Hematopoietic multipotent progenitor cell treated with erythropoietin and hydrocortisone succinate and interleukin-3 and kit ligand, for 6 days (in vitro differentiated cells): ENCODE measurements at regions not wholly inside any gene's neighbourhood (a gene's known extent, or its start where the extent isn't known, plus 50 kb on each side); places are given as distances from the start of the nearest gene placed in this dataset.

Source experiments
- DNase-seq: peaks from one replicate; pipeline ENCODE4 v3.0.0-alpha.2; 2015

DNA sequence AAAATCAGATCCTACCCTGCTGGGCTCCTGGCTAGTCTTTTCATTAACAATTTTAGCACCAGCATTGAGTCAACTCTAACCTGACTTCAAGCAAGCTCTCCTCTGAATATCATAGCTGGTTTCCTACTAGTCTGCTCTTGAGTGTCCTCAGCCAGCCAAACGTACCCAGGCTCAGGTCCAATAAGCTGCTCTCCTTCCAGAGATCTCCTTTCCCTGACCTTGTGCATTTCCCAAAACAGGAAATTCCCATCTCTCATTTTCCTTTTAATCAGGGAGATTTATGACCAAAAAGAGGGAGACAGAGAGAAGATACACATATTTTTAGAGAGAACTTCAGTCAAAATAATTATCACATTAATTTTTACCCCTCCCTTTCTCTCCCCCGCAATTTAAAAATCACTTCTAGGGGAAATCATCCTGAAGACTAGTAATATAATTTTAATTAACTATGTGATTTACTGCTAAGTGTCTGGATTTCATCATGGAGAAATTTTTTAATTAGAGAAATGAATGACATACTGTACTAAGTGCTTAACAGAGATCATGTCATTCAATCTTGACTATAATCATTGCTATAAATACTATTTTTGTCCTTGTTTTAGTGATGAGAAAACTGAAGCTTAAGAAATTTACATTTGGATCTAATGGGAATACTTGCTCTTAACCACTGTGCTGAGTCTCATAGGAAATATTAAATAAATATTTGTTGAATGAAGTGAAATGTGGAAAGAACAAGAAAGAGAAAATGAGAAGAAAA is 421.7 kb upstream of the INTU start:
- DNase-seq: no peak

DNA sequence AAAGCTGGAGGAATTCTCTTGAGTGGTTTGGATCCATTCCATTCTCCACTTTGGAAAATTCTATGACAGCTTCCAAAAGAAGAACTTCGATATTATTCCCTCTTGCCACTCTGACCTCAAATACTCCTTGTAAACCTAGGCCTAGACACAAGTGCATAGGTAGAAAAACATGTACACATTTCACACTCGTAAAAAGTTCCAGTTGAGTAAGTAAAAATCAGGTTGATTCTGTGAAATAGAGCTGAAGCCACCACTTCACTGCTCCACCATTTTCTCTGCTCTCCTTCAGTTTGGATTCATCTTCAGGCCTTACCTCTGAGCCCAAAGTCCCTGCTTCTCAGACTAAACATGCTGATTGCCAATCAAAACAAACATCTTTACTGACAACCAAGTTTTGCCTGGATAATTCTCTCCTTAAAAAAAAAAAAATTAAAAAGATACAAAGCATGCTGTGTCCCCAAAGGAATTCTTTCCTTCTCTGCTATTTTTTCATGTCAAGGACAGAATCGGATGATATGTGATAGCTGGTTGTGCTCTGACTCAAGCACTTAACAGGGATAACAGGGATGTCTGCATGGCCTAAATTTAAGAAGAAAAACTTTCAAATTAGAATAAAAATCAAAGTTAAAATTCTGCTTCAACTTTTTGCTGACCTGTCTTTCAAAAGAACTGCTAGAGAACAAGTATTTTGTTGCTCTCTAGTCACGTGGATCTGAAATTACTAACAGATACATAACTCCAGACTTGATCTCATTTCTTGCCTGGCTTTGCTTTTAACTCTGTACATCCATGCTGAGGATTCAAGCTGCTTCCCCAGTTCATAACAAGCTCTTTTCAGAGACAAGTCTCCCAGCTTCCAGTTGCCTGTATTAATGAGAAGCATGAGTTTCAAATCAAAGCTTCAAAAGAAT is 420.9 kb upstream of the INTU start:
- no peak for DNase-seq

DNA sequence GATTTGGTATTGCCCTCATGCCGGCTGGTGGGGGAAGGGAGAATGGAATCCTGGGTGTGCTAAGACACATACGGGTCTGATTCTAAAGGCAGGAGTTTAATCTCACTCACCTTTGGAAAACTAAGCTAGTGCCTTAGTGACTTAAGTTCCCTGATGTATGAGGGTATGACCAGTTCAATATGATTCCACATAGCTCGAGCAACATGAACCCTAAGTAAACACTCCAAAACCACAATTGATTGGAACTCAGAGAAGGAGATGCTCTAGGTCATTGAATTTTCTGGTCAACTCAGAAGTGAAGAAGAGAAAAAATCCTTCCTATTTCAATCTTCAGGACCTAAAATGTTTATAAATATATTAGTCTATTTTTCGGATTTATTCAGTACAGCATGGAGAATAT is 420.1 kb upstream of the INTU start:
- no peak for DNase-seq

DNA sequence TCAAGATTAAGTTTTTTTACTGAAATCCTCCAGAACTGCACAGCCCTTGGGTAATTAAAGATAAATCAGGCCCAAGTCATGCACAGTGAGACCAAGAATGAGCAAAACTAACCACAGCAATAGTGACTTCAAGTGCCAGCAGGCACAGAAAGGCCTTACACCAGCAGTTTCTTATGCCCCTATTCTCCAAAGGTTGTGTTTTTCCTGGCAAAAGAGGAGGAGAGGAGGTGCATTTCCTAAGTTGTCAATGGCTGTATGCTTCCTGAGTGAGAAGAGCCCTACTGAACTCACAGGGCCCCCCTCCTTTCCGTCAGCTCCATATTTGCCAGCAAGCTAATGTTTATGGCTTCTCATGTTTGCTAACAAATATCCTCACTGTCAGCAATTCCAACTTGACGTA is 418.7 kb upstream of the INTU start:
- DNase-seq: no peak

DNA sequence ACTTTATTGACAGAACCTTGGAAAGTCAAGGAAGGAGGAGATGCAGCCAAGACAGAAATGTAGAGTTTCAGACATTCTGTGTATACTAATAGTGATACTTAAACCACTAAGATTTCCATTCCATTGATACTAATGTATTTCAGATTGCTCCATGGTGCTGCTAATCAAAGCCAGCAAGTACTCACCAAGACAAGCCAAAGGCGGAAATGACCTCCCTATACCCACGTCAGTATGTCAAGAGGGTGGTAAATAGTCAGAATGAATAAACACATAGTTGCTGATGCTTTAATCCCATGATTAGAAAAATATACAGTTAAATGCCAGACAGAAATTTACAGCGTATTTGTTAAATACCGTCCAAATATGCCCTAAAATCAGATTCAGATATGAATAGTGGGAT is 417.8 kb upstream of the INTU start:
- DNase-seq: no peak

DNA sequence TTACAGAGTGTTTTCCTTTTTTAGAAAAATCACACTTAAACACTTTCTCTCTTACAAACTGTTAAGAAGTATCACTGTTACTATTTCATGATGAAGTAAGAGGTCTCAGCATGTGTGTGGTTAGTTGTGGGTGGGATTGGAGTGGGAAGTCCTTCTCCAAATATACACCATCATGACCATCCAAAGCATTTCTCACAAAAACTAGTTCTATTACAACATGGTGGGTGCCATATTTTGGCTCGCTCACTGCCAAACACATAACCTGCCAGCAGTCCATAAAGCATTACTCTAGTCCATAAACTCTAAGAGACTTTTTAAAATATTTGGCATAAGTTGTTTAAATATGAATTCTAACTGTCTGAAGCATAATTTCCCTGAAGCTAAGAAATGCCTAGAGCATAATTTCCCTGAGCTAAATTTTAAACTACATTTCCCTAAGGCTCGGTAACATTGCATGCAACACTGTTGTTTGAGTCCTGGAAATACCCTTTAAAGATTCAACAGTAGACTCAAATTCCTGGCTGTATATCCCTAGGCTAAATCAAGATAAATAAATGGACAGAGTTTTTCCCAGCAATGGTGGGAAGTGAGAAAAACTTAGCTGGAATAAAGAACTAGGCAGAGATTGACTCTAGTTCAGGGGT is 415.0 kb upstream of the INTU start:
- DNase-seq: no peak

DNA sequence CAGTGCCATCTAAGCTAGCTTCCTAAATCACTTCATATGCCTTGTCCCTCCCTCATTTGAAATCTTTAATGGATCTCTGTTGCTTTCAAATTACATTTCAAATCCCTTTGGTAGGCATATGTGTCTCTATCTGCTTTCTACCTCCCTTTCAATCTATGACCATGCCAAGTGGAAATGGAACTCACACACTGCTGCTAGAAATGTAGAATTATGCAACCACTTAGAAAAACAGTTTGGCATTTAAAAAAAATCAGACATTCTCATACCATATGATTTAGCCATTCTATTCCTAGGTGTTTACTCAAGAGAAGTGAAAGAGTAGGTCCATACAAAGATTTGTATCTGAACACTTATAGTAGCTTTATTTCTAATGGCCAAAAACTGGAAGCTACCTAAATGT is 413.5 kb upstream of the INTU start:
- DNase-seq: no peak

DNA sequence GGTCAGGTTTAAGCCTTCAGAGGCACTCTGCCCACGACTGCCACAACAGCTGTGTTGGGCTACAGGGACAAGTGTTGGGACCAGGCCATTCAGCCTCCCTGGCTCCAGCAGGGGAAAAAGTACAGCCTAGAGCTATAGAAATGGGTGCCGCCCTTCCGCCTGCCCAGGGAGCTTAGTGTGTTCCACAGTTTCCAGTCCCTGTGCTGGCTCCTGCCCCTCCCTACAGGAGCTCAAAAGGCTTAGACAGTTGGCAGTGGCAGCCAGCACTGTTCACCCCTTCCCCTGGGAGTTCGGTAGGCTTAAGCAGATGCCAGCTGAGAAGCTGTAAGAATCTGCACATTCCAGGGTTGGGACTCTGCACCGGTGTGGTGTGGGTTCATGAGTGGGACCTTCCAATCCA is 408.2 kb upstream of the INTU start:
- DNase-seq: no peak

DNA sequence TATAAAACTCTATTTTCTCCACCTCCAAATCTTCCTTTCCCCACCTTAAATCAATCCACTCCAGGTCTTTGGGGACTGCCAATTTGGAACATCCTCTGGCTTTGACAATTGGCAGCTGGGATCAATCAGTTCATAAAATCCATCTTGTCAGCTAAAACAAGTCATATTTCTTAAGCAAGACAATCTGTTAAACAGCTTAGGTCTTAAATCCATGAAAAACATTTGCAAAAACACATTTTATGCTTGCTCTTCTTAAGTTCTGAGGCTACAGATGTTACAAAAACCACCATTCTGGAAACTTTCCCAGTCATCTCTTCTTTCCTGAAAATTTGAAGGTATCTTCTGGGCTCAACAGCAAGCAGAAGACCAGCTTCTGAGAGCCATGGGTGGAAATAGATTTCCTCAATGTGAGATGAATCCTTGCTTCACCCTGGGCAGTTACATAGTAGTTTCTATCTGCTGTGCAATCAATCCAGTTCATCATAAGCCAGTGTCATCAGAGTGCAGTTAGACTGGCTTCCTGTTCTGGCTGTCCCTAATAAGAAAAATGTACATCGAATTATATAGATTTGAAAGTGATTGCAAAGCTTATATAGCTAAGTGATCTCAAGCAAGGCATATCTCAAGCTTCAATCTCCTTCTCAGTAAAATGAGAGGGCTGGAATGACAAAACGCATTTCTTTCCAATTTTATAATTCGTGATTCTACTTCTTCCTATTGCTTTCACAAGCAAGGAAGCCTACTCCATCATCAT is 402.7 kb upstream of the INTU start:
- DNase-seq: no peak

DNA sequence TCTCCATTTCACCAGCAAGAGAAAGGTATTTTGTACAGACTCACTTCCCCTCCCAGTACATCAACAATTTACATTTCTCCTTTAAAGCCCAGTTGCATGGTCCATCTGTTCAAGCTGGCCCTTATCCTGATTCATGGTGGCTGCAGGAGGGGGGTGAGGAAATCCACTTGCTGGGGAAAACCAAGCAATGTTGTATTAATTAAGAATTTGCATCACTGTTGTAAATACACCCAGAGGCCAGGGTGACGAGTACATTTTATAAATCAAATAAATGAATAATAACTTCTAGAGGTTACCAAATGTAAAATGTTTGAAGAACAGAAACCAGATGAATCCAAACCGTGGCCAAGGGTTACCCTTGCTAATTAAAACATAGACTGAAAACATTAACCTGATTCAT is 395.9 kb upstream of the INTU start:
- DNase-seq: no peak

DNA sequence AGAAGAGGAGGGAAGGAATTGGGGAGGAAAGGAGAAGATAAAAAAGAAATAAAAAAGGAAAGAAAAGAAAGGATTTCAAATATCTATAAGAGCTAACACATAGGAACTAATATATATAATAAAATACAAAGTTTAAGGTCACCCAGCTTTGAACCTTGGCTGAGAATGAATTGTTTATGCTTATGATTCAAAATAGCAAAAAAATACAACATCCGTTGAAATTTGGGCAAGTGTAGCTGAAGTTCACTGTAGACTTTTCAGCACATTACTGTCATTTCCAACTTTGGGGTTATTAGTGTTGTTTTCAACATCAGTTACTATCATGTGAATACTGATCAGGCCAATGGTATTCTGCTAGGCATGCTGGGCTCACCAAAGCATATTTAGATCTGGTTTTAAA is 395.2 kb upstream of the INTU start:
- no peak for DNase-seq

DNA sequence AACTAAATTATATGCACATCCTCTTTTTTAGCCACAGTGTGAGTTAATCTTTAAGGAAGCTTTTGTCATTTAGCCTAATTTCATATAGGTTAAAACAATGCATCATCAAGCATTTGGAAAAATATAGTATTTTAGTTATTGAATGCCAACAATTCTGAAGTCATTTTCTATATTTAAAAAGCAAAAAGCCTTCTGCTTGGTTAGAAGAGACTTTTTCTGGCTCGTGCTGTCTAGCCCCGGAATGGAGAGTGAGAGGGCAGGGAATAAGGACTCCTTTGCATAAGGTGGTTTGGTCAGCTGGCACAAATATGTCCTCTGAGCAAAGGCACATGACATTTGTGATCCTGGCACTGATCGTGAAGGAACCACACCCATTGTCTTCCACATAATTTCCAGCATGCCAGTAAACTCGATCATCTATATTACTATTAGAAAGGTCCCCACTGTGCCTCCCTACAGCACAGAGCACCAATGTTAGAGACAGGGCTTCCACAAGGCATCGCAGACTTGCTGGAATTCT is 393.7 kb upstream of the INTU start:
- DNase-seq: no peak

DNA sequence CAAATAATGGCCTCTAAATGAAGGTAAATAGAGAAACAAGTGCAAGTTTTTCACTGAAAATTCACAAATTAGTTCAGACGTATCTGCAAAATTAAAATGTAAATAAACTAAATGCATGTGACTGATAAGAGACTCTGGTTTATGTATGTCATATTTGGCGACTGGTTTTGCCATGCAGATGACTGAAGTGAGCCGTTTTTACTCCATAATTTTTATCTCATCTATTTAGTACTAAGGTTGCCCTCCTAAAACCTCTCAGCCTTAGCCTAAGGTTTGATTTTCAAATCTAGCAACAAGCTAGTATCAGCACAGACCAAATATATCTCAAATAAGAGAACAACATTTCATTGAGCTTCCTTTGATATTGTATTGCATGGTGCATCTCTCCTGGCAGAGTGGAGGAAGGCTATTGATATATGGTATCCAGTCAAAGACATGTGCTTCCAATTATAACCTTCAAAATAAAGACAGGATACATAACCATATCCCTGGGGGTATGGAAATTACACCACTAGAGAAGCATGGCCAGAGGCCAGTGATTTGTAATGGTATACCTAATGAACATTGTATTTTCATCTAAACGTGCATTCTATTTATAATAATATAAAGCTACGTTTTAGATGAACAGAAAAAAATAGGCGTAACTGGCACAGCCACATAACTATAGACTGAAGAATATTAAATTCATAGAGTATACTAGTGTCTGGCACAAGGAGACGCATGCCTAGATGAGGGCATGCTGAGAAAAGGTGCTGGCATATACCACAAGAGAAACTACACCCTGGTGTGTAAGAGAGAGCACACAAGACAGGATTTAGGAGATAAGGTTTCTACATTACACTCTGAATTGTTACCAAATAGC is 392.6 kb upstream of the INTU start:
- no peak for DNase-seq

DNA sequence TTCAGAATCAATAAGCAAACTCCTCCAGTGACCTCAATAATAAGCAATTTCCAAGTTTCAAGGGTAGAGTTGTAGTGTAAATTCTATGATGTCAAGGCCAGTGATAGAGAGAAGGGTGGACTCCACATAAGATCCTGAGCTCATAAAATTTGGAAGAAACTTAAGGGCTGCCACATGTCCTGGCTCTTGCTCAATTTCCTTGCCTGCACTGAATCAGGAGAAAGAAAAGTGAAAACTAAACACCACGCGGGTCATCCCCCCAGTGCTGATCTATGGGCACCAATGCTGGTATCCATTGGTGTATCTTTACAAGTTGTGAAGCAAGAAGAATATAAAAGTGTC is 392.0 kb upstream of the INTU start:
- DNase-seq: no peak

DNA sequence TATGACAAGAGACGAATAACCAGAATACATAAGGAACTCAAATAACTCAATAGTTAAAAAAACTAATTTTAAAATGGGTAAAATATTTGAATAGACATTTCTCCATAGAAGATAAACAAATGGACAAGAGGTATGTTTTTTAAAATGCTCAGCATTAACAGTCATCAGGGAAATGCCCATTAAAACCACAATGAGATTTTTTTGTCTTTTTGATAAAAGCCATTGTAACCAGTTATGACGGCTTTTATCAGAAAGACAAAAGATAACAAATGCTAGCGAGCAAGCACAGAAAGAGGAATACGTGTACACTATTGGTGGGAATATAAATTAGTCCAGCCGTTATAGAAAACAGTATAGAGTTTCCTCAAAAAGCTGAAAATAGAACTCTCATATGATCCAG is 388.2 kb upstream of the INTU start:
- no peak for DNase-seq

DNA sequence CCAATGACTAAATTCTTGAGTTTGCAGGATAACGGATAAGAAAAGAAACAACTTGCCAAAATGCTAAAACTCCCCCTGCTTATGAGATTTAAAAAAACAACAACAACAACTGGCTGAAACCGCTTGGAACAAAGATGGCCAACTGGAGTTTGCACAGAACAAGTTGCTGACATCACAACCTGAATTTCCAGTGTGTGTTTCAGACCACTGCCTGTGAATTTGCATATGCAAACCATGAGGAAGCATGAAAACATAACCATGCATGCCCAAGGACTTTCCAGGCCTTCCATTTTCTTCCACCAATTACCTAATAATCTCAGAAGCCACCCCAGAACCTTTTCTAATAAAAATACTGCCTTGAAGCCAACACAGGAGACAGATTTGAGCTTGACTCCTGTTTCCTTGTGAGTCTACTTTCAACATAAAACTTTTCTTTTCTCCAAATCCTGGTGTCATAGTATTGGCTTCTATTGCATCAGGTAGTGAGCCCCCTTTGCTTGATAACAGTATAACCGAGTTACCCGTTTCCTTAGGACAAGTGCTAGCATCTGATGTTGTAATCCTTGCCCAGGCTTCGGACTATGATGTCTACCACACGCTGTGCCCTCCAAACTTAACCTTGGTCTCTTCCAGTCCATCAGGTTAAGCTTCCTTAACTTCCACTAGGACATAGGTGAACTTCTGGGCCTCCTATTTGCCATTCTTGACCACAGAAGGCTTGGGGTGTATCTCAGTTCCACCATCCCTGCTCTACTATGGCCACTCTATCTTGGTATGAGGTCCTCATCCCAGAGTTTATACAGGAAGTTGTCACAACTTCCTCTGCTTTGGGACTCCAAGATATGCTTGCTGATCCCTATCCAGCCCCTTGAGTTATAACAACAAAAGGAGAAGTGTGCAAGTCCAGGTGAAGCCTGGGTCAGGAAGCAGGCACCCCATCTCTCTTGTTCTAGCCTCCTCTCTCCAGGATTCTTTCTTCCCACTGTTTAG is 385.5 kb upstream of the INTU start:
- DNase-seq: no peak

DNA sequence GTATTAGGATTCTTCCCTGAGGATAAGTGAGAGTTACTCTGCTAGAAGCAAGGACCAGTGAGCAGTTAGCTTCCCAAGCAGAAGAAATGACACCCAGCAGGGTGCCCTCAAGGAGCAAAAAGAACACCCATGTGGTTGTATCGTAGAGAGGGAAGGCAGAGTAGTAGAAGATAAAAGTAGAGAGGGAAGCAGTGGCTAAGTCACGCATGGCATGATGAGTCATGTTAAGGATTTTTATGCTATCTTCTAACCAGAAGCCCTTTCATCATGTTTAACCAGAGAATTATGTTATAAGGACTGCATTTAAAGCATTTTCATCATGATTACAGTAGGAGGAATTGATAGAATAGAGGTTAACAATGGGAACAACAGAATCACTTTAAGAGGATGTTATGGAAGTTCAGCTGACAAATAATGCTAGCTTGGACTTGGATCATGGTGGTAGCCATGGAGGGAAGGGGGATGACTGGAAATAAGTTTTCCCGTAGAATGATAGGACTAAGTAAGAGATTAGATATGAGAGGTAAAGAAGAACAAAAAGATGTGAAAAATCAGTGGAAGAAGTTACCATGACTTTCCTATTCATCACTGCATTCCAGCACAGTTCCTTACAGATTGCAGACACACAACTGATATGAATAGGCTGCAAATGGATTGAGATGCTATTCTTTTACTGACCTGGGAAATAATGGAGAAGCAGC is 383.5 kb upstream of the INTU start:
- no peak for DNase-seq

DNA sequence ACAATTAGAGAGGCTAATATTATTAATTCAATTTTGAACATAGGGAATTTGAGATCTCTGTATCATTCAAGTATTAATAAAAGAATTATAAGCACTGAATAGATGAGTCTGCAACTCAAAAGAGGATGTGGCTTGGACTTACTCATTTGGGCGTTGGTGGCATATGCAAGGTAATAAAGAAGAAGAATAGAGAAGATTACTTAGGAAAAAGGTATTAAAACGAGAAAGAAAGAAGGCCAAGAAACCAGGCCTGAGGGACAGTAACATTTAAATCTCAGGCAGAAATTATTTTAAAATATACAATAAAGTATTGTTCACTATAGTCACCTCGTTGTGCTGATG is 383.0 kb upstream of the INTU start:
- DNase-seq: no peak

DNA sequence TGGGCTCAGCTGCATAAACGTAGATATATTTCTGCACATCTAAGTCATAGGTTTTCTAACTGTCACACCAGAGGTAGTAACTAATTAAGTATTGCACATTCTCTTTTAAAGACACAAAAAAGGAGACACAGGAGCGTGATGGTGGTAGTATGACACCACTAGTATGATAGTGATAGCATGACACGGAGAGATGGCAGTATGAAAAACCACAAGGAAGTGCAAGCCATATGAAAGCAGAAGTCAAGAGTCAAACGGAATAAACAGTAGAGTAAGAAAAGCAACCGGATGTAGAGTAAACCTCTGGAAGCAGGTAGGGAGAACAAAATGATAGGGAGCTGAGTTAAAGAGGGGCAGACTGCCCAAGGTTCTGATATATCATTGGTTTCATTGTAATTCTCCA is 382.2 kb upstream of the INTU start:
- DNase-seq: no peak

DNA sequence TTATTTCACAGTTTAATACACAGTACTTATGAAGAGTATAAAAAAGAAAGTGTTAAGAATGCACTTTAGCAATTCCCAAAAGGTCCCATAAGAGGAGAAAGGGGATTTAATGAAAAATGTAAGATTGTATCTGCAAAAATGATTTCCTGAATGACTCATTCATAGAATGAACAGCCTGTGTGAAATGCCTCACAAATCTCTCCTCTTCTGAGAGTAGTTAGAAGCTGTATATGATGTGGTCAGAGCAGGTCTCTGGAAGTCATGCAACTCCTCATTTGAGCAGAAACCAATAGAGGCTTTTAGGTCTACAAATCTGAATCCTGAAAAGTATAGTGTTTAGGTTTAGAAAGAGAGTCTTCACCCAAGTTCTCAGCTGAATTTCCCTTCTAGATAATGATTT is 381.3 kb upstream of the INTU start:
- no peak for DNase-seq
